CD4-positive, alpha-beta T cell treated with Interleukin-6 for 4 hours (primary cell): ENCODE measurements at regions not wholly inside any gene's neighbourhood (a gene's known extent, or its start where the extent isn't known, plus 50 kb on each side); places are given as distances from the start of the nearest gene placed in this dataset.

Source experiments
- DNase-seq: peaks from one replicate; pipeline ENCODE4 v3.0.0-alpha.2; 2020; ENCODE audit warnings: mixed read lengths

- DNase-seq = no peak
These were observed 911.3 kb upstream of the LCORL start for GRCh38 chr4:18932730-18933339.

GRCh38 chr4:18931643-18932377 lies 910.3 kb upstream of the LCORL start:
- DNase-seq = no peak

GRCh38 chr4:18930487-18930886 lies 908.9 kb upstream of the LCORL start:
- DNase-seq = no peak

GRCh38 chr4:18923496-18924161 lies 902.1 kb upstream of the LCORL start:
- no peak for DNase-seq

GRCh38 chr4:18917689-18918088 lies 896.1 kb upstream of the LCORL start:
- no peak for DNase-seq

GRCh38 chr4:18914182-18914581 lies 892.6 kb upstream of the LCORL start:
- no peak for DNase-seq

GRCh38 chr4:18894928-18895327 lies 873.4 kb upstream of the LCORL start:
- DNase-seq = no peak

GRCh38 chr4:18882468-18882867 lies 860.9 kb upstream of the LCORL start:
- no peak for DNase-seq

- DNase-seq = no peak
These were observed 860.0 kb upstream of the LCORL start for GRCh38 chr4:18881556-18881955.

GRCh38 chr4:18880871-18881270 lies 859.3 kb upstream of the LCORL start:
- no peak for DNase-seq

GRCh38 chr4:18878561-18878960 lies 857.0 kb upstream of the LCORL start:
- DNase-seq = no peak

- no peak for DNase-seq
These were observed 847.6 kb upstream of the LCORL start for GRCh38 chr4:18869166-18869565.

- no peak for DNase-seq
These were observed 839.4 kb upstream of the LCORL start for GRCh38 chr4:18860836-18861530.

GRCh38 chr4:18859468-18859867 lies 837.9 kb upstream of the LCORL start:
- DNase-seq = no peak

GRCh38 chr4:18858229-18858922 lies 836.8 kb upstream of the LCORL start:
- DNase-seq = no peak

GRCh38 chr4:18850867-18851266 lies 829.3 kb upstream of the LCORL start:
- no peak for DNase-seq

- no peak for DNase-seq
These were observed 825.8 kb upstream of the LCORL start for GRCh38 chr4:18847249-18847890.

- no peak for DNase-seq
These were observed 824.8 kb upstream of the LCORL start for GRCh38 chr4:18846313-18846712.

GRCh38 chr4:18844726-18845125 lies 823.2 kb upstream of the LCORL start:
- DNase-seq = no peak

- no peak for DNase-seq
These were observed 820.9 kb upstream of the LCORL start for GRCh38 chr4:18842431-18842830.

GRCh38 chr4:18840481-18840880 lies 818.9 kb upstream of the LCORL start:
- no peak for DNase-seq

GRCh38 chr4:18816228-18816895 lies 794.8 kb upstream of the LCORL start:
- DNase-seq = no peak
